ENCODE measurements at regions not wholly inside any gene's neighbourhood (a gene's known extent, or its start where the extent isn't known, plus 50 kb on each side); places are given as distances from the start of the nearest gene placed in this dataset.

GRCh38 chr6:51060262-51060762, 241.6 kb downstream of the TFAP2B start:
- TF ChIP-seq BHLHE40 (IDR thresholded peaks at IDR 0.05; ENCODE audit: borderline replicate concordance in 1 of 2, low read depth in 2 of 2, low read length in 1 of 2) = no peak
- no peak for TF ChIP-seq POLR2AphosphoS5 (IDR thresholded peaks at IDR 0.05; ENCODE audit: low read length)
- no peak for TF ChIP-seq FOXM1 (IDR thresholded peaks at IDR 0.05; ENCODE audit: low read depth, low read length)
- TF ChIP-seq ELK1 (IDR thresholded peaks at IDR 0.05; ENCODE audit: low read depth, low read length) = no peak

All from GM12878 (cell line).